HFF-Myc (cell line): ENCODE measurements at regions not wholly inside any gene's neighbourhood (a gene's known extent, or its start where the extent isn't known, plus 50 kb on each side); places are given as distances from the start of the nearest gene placed in this dataset.

Source experiments
- DNase-seq: peaks from one replicate; pipeline ENCODE4 v3.0.0-alpha.2; 2011; ENCODE audit warnings: low read depth; ENCODE audit errors: extremely low read depth
- H3K4me3 ChIP-seq: replicated peaks from 2 replicates; pipeline ENCODE4 v1.5.1; 2011; ENCODE audit warnings: low read depth, mild to moderate bottlenecking, control low read depth, low read length
- TF ChIP-seq, protein P1 (sequence below): IDR thresholded peaks from 2 replicates; pipeline ENCODE4 v1.5.1; 2012; ENCODE audit warnings: mild to moderate bottlenecking, low read depth, low read length, control low read depth; ENCODE audit errors: missing control alignments

DNA sequence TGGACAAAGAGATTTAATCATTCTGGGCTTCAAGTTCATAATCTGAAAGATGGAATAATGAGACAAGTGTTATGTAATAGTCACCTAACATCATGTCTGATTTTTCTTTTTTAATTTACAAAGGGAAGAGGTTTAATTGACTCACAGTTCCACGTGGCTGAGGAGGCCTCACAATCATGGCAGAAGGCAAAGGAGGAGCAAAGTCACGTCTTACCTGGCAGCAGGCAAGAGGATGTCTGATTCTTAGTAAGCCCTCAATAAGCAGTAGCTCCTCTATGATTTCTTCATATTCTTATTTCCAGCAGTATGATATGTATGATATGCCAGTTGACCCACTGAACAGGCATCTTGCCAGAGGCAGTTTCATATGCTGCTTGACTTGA, 152.7 kb downstream of the S1PR1 start:
- H3K4me3 ChIP-seq = no peak overlapping the region
- DNase-seq = no peak
- TF ChIP-seq, protein P1, sequence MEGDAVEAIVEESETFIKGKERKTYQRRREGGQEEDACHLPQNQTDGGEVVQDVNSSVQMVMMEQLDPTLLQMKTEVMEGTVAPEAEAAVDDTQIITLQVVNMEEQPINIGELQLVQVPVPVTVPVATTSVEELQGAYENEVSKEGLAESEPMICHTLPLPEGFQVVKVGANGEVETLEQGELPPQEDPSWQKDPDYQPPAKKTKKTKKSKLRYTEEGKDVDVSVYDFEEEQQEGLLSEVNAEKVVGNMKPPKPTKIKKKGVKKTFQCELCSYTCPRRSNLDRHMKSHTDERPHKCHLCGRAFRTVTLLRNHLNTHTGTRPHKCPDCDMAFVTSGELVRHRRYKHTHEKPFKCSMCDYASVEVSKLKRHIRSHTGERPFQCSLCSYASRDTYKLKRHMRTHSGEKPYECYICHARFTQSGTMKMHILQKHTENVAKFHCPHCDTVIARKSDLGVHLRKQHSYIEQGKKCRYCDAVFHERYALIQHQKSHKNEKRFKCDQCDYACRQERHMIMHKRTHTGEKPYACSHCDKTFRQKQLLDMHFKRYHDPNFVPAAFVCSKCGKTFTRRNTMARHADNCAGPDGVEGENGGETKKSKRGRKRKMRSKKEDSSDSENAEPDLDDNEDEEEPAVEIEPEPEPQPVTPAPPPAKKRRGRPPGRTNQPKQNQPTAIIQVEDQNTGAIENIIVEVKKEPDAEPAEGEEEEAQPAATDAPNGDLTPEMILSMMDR = no peak

- TF ChIP-seq, protein P1 = no peak
- no peak for DNase-seq
Observed at GRCh38 chr1:101392552-101392951, 155.7 kb downstream of the S1PR1 start.

GRCh38 chr1:101394041-101394440, 157.2 kb downstream of the S1PR1 start:
- peak; percentile 15 for DNase-seq
- H3K4me3 ChIP-seq = no peak overlapping the region
- TF ChIP-seq, protein P1 = no peak

More at GRCh38 chr1:101392552-101392951, 155.7 kb downstream of the S1PR1 start:
- no peak overlapping the region for H3K4me3 ChIP-seq

DNA sequence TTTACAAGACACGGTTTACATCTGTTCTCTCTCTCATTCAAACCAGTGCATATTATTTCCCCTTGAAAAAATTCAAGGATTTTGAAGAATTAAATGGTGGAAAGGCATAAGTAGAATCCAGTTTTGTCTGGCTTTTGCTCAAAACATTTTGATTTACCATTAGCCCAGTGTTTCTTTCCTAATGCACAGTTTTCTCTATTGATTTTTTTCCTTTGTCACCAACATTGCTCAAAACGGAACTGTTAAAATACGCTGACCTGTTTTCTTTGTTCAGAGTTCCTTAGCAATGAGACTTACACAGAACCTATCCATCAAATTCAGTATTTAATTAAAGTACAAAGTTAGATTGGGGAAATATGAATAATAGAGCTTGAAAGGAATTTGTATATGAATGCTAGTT, 162.4 kb downstream of the S1PR1 start:
- TF ChIP-seq, protein P1 = no peak
- H3K4me3 ChIP-seq = no peak overlapping the region
- DNase-seq = no peak

DNA sequence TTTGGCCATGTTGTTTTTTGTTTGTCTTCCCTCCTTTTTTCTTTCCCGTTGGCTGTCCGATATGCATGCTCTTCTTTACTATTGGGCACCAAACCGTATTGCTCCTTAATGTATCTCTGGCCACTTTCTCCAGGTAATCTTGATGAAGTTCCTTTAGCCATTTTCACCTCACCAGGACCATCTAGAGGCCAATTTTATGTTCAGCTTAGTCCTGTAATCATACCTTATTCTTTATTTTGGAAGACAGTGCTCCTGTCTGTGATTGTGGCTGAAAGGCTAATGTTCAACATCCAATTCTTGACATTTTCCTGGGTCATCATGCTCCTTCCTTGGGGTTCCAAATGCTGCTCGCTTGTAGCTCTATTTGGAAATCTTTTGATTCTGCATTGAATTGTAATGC, 169.5 kb downstream of the S1PR1 start:
- DNase-seq = no peak
- H3K4me3 ChIP-seq = no peak overlapping the region
- TF ChIP-seq, protein P1 = no peak

DNA sequence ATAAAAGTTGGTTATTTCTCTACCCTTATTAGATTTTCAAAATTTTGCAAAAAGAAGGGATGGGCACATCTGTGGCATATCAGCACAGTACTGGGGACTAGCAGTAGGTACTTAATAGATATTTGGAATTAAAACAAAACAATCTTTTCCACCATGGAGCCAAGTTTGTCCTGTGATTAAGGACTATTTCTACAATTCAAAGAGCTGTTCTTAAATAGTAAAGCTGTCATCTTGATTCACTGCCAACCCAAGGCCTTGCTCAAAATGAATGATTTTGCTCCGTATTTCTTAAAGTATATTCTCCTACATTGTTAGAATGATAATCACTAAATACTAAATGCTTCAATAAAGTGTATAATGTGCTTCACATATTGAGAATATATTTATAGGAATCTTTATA, 169.9 kb downstream of the S1PR1 start:
- no peak overlapping the region for H3K4me3 ChIP-seq
- DNase-seq = no peak
- TF ChIP-seq, protein P1 = no peak

DNA sequence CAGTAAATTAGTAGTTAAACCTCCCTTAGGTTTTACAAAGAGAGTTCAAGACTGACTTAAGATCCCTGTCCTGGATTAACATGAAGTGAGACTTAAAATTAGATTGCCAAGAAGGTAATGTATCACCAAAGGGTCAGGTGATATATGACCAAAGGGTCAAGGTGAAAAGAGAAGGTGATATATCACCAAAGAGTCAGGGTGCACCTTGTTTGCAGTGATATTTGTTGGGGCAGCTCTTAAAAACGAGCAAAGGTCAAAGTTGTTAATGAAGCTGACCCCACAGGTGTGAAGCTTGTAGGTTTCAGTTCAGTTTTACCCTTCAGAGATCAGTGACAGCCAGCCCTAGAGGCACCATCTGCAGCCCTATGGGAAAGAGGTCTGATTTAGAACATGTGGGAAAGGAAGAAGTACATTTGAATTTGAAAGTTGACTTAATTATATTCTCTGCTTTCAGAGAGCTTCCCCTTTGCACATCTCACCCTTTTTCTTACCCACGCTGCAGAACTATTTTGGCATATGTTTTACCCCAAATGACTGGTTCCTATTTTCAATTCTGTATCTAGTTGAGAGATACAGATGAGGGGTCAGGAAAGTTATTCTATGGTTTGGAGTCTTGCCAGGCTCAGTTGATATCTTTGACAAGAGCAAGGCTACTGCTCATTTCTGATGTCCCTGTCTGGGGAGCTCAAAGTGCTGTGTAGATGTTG, 170.8 kb downstream of the S1PR1 start:
- no peak for DNase-seq

More for the DNA sequence above, 170.8 kb downstream of the S1PR1 start:
- H3K4me3 ChIP-seq = no peak overlapping the region
- TF ChIP-seq, protein P1 = no peak
